CD4-positive, alpha-beta T cell treated with Interleukin-12 subunit alpha and Interleukin-12 subunit beta, for 1 hour (primary cell): ENCODE measurements at regions not wholly inside any gene's neighbourhood (a gene's known extent, or its start where the extent isn't known, plus 50 kb on each side); places are given as distances from the start of the nearest gene placed in this dataset.

Source experiments
- DNase-seq: peaks from one replicate; pipeline ENCODE4 v3.0.0-alpha.2; 2020

DNA sequence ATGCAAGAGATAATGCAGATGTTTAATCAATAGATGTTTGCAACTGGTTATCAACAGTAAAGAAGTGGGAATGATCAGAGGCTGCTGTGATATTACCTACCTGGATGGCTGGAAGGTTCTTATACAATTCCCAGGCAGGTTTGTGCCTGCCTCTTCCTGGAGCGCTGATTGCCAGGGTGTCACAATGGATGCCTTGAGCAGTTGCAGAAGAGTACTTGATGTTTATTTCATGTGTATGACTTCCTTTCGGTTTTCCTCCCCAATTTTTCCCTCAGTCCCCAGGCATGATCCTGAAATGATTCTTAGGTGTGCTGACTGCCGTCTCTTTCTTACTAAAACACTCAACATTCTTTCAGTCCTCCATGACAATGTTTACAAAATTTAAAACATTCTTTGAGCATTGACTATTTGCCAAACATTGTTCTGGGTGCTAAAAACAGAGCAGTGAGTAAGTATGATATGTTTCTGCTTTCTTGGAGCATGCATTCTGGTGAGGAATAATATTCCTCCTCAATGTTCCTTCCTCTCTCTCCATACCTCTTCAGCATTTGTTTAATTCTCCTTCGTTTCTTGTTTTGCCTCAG, 416.6 kb upstream of the TRIB2 start:
- DNase-seq: no peak

DNA sequence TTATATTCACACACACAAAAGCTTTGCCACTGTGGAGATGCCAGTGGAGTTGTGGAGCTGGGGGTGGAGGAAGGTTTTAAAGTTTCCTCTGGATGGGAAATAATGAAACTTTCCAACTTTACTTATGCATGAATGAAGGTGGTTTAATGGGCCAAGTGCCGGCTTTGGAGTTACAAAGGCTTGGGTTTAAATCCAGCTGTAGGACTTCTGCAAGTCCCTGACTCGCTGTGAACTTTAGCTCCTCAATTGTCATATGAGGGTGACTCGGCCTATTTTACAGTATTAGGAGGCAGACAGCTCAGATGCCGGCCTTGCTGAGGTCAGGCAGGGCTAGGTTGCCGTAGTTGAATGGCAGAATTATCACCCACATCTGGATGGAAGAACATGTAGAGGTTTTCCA, 415.8 kb upstream of the TRIB2 start:
- DNase-seq: no peak

DNA sequence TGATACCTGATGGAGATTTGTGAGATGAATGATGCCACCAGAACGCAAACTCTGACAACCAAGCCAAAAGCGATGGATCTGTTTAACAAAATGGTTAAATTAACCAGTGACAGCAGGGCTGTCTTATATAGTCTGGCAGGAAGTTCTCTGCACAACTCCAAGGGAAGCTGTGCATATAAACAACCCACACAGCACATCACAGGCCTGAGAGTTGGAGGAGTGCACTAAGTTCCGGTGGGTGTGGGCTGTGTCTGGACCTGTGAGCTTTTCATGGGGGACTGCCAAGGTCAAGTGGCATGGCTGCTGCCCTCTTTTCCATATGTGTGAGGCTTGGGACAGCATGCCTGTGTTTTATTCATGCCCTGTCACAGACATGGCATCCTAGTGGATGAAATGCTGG, 414.6 kb upstream of the TRIB2 start:
- DNase-seq: peak; percentile 7

DNA sequence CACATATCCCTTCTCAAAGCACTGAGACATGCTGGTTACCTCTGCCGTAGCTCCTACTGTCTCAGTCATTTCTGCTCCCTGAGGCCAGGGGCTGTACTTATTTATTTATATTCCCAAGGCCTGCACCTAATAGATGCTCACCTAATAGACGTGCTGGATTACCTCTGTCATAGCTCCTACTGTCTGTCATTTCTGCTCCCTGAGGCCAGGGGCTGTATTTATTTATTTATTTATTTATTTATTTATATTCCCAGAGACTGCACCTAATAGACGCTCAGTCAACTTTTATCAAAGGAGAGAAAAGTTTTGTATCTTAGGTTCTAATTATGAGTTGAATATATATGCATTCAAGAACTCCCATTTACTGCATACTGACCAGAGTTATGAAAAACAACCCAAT, 414.0 kb upstream of the TRIB2 start:
- no peak for DNase-seq

DNA sequence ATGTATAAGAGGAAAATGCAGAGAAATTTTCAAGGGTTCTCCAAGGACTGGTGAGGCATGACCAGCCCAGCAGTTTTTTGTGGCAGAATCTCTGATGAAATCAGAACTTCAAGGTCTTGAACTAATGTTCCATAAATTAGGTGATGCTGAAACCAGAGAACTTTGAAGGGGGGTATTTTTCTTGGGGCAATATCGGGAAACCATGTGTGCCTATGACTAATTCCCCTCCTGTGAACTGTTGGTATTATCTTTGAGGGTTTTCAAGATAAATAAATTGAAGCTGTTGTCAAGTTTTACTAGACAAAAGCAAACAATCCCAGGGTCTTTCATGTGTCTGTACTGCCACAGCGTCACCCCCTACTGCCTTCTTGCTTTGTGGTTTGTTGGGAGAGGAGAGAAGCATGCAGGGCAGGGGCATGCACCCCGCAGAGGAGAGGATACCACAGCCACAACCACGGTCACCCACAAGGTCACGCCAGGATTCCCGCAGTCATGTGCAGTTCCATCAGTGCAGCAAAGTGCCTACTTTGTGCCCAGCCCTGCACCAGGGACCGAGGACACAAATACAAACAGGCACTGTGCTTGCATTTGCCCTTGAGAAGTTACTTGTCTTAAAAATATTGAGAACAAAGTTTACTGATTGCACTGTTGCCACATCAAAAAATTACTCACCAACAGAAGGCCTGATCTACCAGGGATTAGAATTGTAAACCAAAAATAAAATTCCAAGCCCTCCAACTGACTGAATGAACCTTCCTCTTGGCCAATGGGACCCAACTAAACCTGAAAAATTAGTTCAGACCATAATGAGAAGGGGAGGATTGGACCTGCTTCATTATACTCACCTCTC, 413.3 kb upstream of the TRIB2 start:
- DNase-seq: no peak

DNA sequence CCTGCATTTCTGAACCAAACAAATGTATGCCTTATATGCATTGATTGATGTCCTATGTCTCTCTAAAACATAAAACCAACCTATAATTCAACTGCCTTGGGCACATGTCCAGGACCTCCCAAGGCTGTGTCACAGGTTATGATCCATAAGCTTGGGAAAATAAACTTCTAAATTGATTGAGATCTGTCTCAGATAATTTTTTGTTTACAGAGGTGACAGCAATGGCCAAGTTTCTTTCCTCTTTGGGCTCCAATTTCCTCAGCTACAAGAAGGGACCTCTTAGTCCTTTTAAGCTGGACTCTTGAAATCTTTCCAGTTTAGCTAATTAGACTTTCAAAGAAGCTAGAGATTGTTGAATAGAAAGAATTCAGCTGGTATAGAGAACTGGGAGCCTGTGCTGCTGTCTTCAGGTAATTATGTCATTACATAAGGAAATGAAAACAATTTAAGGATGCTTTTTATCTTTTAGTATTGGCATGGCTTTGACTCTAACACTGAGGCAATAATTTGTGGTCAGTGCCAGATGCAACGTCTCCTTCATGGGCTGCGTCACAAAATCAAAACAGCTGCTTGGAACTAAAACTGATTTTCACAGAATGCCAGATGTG, 412.1 kb upstream of the TRIB2 start:
- DNase-seq: no peak

DNA sequence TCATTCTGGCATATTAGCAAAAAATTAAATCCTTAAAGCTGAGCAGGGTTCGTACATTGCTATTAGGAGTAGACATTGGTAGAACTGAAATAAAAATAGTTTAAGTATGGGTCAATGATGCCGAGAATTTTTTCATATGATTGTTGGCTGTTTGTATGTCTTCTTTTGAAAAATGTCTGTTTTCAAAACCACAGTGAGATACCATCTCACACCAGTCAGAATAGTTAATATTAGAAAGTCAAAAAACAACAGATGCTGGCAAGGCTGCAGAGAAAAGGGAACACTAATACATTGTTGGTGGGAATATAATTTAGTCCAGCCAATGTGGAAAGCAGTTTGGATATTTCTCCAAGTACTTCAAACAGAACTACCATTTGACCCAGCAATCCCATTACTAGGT, 410.8 kb upstream of the TRIB2 start:
- no peak for DNase-seq

DNA sequence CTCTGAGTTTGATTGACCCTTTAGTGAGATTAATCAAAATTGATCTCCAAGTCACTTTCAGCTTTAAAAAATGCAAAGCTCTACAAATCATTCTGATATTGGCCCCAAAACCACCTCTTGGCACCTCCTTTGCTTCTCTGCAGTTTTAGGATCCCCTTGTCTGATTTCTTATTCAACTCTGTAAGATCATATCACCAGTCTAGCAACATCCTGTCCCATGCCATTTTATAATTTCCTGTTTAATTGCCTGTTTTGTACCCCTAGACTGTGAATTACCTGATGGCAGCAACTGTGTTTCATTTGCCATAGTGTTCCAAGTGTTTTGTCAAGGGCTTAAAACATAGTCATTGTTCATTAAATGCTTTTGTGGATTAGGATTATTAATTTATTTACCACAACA, 406.3 kb upstream of the TRIB2 start:
- DNase-seq: no peak

DNA sequence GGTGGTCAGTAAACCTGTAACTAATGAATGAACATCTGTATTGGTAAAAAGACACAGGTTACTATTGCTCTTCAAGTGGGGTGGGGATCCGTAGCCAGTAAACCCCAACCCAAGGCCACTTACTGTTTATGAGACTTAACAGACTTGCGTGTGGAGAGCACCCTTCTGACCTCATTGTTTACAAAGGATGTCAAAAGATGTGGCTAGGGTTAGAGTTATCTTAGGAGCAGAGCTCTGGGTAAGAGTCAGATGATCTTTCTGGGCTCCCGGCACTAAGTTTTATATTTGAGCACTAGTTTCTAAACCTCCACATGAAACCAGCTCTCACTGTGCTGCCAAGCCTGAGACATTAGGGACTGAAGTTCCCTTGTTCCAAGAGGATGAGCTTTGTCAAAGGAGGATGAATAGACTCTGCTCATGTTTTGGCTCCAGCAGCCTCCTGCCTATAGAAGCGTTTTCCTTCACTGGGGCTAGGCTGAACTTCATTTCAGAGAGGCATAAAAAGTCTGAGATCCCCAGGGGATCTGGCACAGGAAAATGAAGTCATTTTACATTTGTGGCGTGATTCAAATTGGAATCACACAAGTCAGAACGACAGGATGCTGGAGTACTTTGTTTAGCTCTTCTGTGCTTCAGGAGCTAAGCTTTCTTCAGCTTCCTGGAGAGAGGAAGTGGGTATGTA, 403.1 kb upstream of the TRIB2 start:
- no peak for DNase-seq

DNA sequence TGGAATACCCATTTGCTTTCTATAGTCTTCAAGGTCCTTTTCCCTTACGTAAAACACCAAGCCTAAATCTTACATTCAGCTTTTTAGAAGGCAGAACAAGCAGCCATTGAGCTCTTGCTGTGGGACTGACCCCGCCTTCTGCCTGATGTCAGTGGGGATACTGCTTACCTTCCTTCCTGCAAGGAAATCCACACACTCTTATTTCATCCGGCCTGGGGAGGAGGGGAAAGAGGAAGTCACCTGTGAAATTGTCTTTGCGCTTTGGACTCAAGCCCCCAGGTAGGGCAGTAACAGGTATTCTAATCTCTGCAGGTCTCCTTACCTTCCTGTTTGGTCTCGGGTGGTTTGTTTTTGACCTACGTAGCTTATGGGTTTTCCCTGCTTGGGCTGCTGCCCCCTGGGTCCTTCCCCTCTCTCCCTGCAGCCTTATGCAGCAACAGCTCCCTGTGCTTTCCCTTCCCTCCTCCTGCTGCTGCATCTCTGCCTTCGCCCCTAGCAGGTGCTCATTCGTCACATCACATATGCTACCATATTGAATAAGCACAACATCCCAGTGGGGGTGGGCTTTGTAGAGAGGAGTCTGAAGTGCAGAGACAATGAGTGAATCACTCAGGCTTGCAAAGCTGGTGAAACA, 402.5 kb upstream of the TRIB2 start:
- DNase-seq: no peak

DNA sequence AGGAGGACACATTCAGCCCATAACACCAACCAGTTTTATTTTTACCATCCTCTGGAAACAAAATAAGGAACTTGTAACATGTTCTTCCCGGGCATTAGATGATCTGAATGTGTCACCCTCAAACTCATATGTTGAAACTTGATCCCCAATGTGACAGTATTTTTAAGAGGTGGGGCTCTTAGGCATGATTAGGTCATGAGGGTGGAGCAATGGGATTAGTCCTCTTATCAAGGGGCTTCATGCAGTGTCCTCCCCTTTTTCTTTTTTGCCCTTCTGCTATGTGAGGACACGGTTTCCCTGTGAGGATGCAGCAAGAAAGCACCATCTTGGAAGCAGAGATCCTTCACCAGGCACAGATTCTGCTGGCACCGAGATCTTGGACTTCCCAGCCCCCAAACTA, 401.5 kb upstream of the TRIB2 start:
- DNase-seq: no peak

DNA sequence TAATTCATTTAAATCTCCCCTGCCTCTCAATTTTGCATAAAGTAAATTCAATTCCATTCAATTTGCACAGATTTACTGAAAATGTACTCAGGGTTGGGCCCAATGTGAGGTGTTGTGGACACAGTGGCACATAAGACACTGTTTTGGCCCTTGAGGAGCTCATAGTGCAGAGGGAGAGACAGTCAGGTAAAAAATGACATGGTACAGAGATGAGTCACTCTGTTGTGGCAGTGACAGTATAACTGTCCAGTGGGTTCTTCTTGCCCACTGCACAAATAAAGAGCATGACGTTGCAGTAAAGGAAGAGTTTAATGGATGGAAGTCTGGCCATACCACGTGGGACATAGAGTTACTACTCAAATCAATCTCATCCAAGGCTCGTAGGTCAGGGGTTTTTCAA, 400.3 kb upstream of the TRIB2 start:
- no peak for DNase-seq

DNA sequence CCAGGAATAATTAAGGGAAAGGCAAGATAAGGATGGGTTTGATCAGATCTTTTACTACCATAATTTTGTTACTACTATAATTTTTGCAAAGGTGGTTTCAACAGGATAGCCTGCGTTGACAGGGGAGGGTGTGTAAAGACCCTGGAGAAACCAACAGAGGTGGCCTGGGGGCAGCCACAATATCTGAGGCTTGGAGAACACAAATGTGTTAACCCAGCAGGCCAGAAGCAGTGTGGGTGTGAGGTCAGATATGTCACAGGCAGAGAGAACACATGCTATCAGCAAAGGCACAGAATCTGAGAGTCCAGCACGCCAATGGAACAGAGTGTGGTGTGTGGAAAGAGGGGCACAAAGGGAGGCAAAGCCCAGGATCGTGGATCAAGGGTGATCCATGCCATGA, 399.4 kb upstream of the TRIB2 start:
- DNase-seq: no peak

DNA sequence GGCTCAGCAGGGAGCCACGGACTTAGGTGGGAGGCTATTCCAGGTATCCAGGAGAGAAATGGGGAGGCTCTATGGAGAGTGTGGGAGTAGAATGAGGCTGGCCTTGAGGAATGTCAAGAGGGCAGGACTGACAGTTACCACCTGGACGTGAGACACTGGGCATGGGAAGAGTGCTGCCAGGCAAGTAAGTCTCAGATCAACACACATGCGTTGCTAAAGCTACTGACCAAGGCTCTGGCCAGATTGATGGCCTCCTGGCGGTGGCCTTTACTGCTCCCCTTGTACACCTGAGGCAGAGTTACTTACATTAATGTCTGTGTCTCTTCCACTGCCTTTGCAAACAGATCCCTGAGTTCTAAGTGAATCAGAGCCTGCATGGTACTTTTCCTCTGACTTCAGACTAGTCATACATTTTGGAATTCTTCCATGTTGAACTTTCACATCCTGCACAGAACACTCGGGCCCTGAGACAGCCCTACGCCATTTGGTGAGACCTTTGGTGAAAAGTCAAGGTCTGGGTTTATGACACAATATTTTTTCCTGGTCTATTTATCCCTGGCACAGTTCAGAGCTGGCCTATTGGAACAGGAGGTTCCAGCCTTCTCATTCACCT, 398.8 kb upstream of the TRIB2 start:
- DNase-seq: no peak

DNA sequence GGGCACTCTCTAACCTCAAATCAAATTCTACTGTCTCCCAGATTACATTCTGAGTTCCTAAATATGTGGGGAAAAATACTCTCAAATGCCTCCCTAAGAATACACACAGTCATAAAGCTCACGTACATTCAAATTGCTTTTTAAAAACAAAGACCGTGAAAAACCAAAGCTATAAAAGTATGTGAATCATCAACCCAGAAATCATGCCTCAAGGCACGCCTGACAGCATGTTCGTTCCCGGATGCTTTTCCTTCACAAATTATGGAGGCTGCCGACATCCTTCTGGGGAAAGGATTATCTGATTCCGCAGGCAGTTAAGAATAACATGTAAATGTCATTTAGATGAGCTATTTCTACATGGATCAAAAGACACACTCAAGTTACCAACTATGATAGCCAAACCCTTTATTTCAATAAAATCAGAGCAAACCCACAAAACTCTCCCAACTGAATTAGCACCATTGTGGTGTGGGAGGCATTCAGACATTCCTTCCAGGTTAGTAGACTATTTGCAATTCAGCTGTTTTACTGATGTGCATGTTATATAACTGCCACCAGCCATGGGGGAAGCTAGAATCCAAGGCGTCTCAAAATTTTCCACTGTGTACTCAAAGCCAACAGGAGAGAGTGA, 398.2 kb upstream of the TRIB2 start:
- no peak for DNase-seq

DNA sequence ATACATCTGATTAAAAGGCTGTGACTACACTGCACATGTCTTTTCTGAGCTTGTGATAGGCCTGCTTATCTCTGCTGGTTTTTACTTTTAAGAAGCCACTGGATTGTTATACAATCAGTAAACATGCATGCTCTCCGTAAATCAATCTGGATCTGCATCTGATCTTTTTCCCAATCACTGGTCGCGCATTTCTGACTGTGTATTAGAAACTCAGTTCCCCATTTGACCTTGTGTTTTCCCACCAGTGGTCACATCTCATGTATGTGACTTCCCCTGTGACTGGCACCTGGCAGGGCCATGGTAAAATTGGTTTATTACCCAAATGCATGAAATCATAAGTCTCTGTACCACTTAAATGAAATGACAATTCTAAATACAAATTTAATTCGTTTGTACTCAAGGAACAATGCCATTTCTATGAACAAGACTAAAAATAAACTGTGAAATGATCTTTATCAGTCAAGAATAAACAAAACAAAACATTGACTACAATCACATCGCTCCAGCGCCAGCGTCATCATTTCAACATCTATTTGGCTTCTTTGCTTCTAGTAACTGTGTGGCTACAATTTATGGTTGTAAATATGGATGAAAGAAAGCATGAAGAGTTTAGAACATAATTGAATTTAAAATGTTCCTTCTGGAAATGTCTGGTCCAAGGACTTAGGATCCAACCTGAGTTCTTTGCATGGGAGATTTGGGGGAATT, 396.6 kb upstream of the TRIB2 start:
- DNase-seq: no peak

DNA sequence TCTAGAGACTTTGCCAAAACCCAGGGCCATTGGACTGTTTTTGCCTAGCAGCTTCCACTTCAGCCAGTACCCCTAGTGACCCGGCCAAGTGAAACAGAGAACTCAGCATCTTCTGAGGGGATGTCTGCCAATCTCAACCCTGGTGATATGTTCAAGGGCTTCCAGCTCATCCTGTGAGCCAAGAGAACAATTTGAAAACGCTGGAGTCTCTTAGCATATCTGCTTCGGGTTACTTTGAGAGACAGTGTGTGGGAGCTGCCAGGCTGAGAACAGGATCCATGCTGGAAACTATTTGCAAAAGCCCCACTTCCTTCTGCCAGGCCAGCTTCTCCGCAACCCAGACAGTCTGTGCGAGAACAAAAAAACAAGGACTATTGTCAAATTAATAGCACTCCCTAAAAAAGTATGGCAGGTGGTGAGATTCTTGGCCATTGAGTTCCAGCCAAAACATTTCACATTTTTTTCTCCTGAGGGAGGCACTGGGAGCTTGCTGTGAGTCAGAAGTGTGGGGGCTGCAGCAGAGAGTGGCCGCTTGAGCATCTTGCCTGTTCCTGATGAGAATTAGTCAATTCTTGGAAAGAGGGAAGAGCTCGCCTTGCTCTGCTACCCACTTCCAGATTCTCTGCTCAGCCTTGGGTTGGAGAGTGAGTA, 395.6 kb upstream of the TRIB2 start:
- DNase-seq: no peak

DNA sequence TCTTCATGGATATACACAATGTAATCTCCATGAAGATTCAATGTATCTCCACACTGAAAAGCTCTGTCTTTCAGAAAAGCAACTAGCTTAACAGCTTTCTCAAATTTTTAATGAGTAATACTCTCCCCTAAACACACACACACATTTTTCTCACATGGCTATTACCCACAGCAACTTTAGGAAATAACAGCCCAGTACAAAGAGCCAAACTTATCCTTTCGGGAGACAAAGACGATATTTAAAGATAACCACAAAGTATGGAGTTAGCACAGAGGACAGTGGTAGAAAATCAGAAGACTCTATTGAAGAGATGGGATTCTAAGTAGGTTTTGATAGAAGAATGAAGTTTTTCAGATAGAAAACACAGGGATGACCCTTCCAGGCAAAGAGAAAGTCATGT, 394.9 kb upstream of the TRIB2 start:
- DNase-seq: no peak

DNA sequence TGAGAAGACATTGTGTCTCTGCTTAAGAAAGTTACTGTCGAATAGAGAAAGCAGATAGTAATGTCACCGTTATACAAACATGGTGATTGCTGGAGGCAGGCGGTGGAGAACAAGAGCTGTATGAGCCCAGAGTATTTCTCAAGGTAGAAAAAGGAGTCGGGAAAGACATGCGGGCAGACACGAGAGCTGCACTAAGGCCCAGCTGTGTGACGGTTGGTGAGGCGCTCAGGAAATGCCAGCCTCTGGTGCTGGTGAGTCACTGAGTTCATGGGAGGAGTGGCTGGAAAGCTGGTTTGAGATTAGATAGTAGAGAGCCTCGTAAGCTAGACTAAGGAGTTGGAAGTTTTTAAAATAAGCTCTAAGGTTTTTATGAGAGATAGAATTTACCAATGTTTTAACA, 390.9 kb upstream of the TRIB2 start:
- DNase-seq: no peak

DNA sequence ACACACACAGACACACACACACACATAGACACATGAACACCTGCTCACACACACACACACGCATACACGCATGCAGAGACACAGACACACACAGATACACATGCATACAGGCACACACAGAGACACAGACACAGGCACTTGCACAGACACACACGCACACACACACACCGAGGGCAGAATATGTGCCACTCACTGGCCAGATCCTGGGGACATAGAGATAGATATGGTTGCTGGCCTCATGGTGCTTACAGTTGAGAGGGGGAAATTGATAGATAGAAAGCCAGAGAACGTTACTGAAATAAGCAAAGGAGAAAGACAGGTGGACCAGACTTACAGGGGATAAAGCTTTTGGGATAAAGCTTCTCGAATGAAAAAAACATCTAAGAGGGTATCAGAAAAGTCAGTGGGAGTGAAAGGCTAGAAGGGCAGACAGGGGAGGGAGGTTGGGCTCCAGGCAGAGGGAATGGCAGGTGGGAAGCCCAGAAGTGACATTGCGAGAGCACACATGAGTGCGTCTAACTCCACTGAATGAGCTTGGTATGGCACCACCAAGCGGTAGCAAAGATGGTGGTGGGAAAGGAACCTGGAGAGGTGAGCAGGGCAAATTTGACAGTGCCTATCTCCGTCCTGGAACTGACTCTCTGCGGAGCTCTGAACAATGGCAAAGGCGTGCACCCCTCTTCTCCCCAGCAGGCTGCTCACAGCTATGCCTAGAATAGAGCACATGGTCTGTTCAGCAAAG, 390.1 kb upstream of the TRIB2 start:
- peak; percentile 16 for DNase-seq
